ENCODE measurements at regions not wholly inside any gene's neighbourhood (a gene's known extent, or its start where the extent isn't known, plus 50 kb on each side); places are given as distances from the start of the nearest gene placed in this dataset.

- TF ChIP-seq REST (IDR thresholded peaks at IDR 0.05; ENCODE audit: unreplicated experiment) (no peak), EZH2 (IDR thresholded peaks at IDR 0.05; ENCODE audit: low read depth, unreplicated experiment) (no peak)
Measured at GRCh38 chr4:154677923-154678322, 65.5 kb upstream of the FGG start.
